DMS53 (cell line): ENCODE measurements at regions not wholly inside any gene's neighbourhood (a gene's known extent, or its start where the extent isn't known, plus 50 kb on each side); places are given as distances from the start of the nearest gene placed in this dataset.

ENCODE experiments used
- DNase-seq: peaks from one replicate; lab custom pipeline; 2025; lab: John Stamatoyannopoulos, UW

- no peak for DNase-seq
These were observed 64.8 kb downstream of the PDCL3 start for GRCh38 chr2:100627330-100628300.

GRCh38 chr2:100628506-100628905 lies 65.7 kb downstream of the PDCL3 start:
- no peak for DNase-seq

GRCh38 chr2:100629309-100629708 lies 66.5 kb downstream of the PDCL3 start:
- DNase-seq = no peak

GRCh38 chr2:100630473-100630977 lies 67.7 kb downstream of the PDCL3 start:
- DNase-seq = no peak

- peak; percentile 41 for DNase-seq
These were observed 69.2 kb downstream of the PDCL3 start for GRCh38 chr2:100632037-100632436.

- DNase-seq = no peak
These were observed 70.0 kb downstream of the PDCL3 start for GRCh38 chr2:100632759-100633158.

GRCh38 chr2:100639588-100640390 lies 77.0 kb downstream of the PDCL3 start:
- DNase-seq = no peak

- no peak for DNase-seq
These were observed 77.8 kb downstream of the PDCL3 start for GRCh38 chr2:100640431-100641124.

GRCh38 chr2:100641125-100641435 lies 78.3 kb downstream of the PDCL3 start:
- DNase-seq = no peak

- DNase-seq = no peak
These were observed 79.6 kb downstream of the PDCL3 start for GRCh38 chr2:100642425-100642824.

- no peak for DNase-seq
These were observed 80.7 kb downstream of the PDCL3 start for GRCh38 chr2:100643467-100643866.

- no peak for DNase-seq
These were observed 81.2 kb downstream of the PDCL3 start for GRCh38 chr2:100643906-100644501.

GRCh38 chr2:100645695-100646429 lies 83.1 kb downstream of the PDCL3 start:
- no peak for DNase-seq

- DNase-seq = no peak
These were observed 84.9 kb downstream of the PDCL3 start for GRCh38 chr2:100647709-100648108.

- no peak for DNase-seq
These were observed 87.4 kb downstream of the PDCL3 start for GRCh38 chr2:100650151-100650550.

- no peak for DNase-seq
These were observed 90.7 kb downstream of the PDCL3 start for GRCh38 chr2:100653449-100654035.

GRCh38 chr2:100654611-100655010 lies 91.8 kb downstream of the PDCL3 start:
- no peak for DNase-seq

- DNase-seq = peak; percentile 67
These were observed 92.7 kb downstream of the PDCL3 start for GRCh38 chr2:100655446-100655845.

- peak; percentile 94 for DNase-seq
These were observed 93.2 kb downstream of the PDCL3 start for GRCh38 chr2:100655936-100656534.

GRCh38 chr2:100658017-100658416 lies 95.2 kb downstream of the PDCL3 start:
- DNase-seq = no peak
